Stimulated activated CD8-positive, alpha-beta memory T cell treated with anti-CD3 and anti-CD28 coated beads, Interleukin-15, amount 100 ng/mL, for 48 hours (primary cell): ENCODE measurements at regions not wholly inside any gene's neighbourhood (a gene's known extent, or its start where the extent isn't known, plus 50 kb on each side); places are given as distances from the start of the nearest gene placed in this dataset.
"Not testable (repeated sequence)": the region's sequence is repeated elsewhere in the genome, so short reads cannot be mapped to it uniquely, and the experiment has no call there.

Source experiments
- DNase-seq, 2 donors: peaks; one replicate each; pipeline ENCODE4 v3.0.0-alpha.2; 2020; ENCODE audit warnings: low read depth in 2 of 2

DNA sequence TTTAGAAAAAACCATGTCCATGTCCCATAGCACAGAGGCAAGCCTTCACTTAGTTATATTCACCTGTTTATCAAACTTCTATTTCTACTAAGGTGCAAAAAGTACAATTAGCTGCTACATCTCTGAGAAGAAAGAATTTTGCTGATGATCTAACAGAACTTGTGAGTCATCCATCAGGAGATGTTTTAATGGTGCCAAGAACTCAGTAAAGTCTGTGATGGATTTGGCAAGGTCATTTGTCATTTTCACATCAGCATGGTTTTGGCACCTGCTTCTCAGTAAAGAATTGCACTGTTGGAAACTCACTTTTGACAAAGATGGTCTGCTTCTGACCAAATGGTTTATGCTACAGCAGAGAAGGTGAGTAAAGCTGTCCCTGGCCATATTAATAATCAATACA, 195.7 kb upstream of the TMEFF2 start:
- DNase-seq: no peak

DNA sequence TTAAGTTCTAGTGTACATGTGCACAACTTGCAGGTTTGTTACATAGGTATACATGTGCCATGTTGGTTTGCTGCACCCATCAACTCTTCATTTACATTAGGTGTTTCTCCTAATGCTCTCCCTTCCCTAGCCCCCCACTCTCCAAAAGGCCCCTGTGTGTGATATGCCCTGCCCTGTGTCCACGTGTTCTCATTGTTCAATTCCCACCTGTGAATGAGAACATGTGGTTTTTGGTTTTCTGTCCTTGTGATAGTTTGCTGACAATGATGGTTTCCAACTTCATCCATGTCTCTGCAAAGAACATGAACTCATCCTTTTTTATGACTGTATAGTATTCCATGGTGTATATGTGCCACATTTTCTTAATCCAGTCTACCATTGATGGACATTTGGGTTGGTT, 189.5 kb upstream of the TMEFF2 start:
- DNase-seq: not testable (repeated sequence)

DNA sequence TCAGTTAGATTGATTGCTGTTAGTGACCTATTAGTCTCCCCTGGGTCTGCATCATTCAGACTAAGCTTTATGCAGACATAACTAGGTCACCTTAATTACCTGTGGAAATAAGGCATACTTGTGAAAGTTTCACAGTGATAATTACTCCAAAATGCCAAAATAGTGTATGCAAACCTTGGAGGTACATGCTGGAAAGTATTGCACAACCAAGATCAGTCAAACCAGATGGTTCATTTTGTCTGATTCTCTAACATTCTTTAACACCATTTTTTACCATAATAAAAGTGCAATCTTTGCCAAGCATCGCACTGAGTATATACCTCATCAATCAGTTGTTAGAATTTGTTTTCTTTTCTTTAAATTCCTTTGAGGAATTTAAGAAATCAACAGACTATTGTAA, 186.3 kb upstream of the TMEFF2 start:
- DNase-seq: no peak

DNA sequence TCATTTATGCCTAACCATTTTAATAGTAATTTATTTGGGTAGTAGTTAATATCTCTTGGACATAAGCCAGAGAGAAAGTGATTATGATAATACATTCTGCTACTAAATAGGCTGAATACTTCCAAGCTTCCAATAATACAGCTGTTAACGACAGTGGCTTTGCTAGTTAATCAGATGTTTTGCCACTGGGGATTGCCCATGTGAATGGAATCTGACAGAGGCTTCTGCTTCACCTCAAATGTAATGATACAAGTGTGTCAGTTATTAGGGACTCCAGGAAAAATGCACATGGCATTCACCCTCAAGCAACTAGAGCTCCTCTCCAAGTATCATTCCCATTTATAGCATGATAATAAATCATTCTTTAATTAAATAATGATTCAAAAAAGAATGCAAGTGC, 185.0 kb upstream of the TMEFF2 start:
- DNase-seq: no peak

DNA sequence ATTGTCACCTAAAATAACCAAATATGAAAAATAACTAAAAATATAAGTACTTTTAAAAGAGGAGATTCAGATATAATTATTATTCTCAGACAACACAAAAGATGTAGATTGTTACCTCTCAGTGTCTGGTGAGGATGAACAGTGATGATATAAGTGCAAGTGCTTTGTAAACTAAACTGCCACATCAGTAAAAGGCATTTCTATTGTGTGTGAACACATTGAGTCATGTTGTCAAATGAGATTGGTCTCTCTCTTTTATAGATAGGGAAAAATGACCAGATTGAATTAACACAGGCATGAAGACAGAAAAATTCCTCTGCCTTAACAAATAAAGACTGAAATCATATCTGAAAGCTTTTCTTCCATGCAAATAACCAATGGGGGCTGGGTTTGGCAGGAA, 182.4 kb upstream of the TMEFF2 start:
- DNase-seq: no peak

DNA sequence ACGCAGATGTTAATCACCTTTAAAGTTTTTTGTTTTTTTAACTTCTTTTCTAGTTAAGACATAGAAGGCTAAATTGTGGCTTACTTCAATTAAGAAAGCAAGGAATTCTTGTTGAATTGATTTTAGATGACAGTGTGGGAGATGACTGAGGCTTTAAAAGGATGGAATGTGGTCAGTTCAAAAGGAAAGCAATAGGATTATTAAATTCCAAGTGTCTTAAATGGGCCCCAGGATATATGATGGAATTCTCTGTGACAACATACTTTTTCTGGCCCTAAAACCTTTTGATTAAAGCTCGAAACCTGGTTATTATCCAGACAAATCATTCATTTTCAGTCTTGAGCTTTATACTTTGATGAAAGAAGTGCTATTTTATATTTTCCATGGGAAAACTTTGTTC, 179.0 kb upstream of the TMEFF2 start:
- no peak for DNase-seq

- no peak for DNase-seq
Measured at GRCh38 chr2:192373221-192373620, 178.5 kb upstream of the TMEFF2 start.

DNA sequence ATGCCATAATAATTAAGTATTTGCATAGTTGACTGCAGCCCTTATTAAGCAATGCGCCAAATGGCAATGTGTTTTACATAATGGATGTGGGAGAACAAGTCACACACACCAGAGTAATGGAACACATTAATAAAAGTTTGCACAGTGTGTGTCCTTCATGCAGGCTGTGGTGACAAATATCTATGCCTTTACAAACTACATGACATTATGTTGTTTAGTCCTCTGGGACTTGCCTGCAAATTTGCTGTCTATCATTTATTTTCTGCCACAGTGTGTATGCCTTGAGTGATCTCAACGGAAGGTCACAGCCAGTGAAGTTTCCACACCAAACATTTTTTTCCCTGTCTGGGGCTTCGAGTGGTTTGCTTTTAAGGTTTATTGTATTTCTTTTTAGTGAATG, 175.2 kb upstream of the TMEFF2 start:
- DNase-seq: no peak

- no peak for DNase-seq
Measured at GRCh38 chr2:192357217-192357616, 162.5 kb upstream of the TMEFF2 start.

GRCh38 chr2:192354512-192355244, 159.9 kb upstream of the TMEFF2 start:
- DNase-seq: no peak

GRCh38 chr2:192347542-192347941, 152.8 kb upstream of the TMEFF2 start:
- DNase-seq: no peak

GRCh38 chr2:192345287-192345686, 150.6 kb upstream of the TMEFF2 start:
- no peak for DNase-seq

- no peak for DNase-seq
Measured at GRCh38 chr2:192333642-192334041, 138.9 kb upstream of the TMEFF2 start.

DNA sequence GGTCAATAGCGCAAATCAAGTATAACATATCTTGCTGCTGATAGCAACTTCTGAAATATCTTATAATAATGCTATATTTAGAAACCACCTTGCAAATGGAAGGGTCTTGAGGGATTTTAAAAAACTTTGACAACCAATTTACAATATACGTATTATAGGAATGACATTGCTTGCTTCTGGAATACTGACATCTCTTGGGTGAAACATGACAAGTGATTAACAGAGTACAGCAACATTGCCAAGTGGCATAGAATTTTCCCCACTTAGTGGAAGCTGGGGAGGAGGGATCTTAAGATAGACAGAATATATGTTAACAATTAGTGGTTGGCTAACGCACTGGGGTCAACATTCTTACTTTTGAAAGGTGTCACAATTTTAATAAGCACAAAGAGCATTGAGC, 133.6 kb upstream of the TMEFF2 start:
- no peak for DNase-seq

DNA sequence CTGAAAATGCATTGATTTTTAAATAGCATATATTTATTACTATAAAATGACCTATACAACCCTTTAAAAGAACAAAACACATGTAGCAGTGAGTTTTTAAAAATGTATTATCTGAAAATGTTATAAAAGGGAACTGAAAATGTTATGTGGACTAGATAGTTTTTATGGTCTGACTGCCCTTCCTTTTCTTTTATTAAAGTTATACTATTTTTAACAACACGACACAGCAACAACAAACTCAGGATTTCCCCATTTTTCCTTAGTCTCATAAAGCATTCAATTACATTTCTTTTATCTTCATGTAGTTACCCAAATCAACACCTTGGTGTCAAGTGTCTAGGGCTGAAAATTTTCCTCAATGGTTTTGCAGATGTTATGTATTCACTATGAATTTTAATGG, 132.8 kb upstream of the TMEFF2 start:
- no peak for DNase-seq

- no peak for DNase-seq
Measured at GRCh38 chr2:192315543-192315942, 120.8 kb upstream of the TMEFF2 start.

- DNase-seq: no peak
Measured at GRCh38 chr2:192314800-192315481, 120.2 kb upstream of the TMEFF2 start.

- no peak for DNase-seq
Measured at GRCh38 chr2:192313773-192314172, 119.0 kb upstream of the TMEFF2 start.

DNA sequence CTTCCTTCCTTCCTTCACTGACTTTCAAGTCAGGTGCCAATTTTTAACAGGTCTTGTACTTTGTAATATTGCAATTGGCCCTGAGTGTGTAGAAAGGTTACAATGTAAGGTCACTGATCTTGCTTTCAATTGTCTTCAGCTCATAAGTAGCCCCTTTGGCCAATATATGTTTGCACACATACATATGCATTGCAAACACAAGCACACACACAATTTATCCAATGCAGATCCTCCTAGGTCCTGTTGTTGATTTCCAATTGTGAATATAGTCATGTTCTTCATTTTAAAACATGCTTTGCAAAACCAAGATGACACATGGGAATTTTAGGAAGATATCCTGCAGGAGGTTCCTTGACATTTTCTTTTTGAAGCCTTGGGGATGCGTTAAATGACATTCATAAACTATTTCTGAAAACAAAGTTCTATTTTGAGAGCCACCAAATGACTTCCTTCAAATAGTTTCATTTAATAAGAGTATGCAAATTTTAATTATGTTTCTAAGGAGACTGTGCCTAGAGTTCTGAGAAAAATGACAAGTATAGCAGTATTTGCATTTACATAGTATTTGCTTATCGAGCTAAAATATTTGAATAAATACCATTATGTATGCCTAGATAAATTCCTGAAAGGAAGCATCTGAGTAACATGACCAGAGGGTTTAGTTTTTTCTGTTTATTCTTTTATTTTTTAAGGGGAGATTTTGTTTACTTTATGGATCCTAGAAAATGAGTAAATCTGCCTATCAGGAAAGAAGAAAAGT, 117.1 kb upstream of the TMEFF2 start:
- no peak for DNase-seq

- DNase-seq: no peak
Measured at GRCh38 chr2:192307530-192307929, 112.8 kb upstream of the TMEFF2 start.

- DNase-seq: no peak
Measured at GRCh38 chr2:192298664-192299063, 103.9 kb upstream of the TMEFF2 start.

GRCh38 chr2:192292478-192292877, 97.7 kb upstream of the TMEFF2 start:
- no peak for DNase-seq

DNA sequence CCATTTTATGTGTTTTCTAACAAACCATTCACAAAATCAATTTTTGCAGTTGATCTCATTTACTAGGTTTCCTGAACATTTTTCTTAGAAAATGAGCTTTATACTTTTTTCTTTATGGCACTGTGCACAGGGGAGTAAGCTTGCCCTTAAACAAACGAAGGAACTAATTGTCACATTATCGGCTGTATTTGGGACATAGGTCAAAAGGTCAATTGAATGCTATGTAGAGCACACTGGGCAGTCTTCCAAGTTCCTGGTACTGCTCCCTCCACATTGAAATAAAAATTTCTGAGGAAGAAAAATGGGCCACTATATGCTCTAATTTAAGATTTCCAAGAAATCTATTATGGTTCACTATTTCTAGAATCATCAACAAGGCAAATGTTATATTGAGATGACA, 93.6 kb upstream of the TMEFF2 start:
- DNase-seq: no peak
